Choroid plexus epithelial cell (primary cell): ENCODE measurements at regions not wholly inside any gene's neighbourhood (a gene's known extent, or its start where the extent isn't known, plus 50 kb on each side); places are given as distances from the start of the nearest gene placed in this dataset.

Experiments used
- DNase-seq: peaks from one replicate; pipeline ENCODE4 v3.0.0-alpha.2; 2010; ENCODE audit warnings: low read depth
- H3K4me3 ChIP-seq: 2 replicates; pipeline ENCODE4 v1.5.1; 2011; ENCODE audit warnings: low read depth, mild to moderate bottlenecking, control low read depth, low read length, moderate library complexity
- TF ChIP-seq, protein P1 (sequence below): conservative IDR thresholded peaks from 2 replicates; pipeline ENCODE4 v1.5.1; 2011; ENCODE audit warnings: low read depth, mild to moderate bottlenecking, control low read depth, inconsistent platforms, low read length, moderate library complexity

- TF ChIP-seq, protein P1, sequence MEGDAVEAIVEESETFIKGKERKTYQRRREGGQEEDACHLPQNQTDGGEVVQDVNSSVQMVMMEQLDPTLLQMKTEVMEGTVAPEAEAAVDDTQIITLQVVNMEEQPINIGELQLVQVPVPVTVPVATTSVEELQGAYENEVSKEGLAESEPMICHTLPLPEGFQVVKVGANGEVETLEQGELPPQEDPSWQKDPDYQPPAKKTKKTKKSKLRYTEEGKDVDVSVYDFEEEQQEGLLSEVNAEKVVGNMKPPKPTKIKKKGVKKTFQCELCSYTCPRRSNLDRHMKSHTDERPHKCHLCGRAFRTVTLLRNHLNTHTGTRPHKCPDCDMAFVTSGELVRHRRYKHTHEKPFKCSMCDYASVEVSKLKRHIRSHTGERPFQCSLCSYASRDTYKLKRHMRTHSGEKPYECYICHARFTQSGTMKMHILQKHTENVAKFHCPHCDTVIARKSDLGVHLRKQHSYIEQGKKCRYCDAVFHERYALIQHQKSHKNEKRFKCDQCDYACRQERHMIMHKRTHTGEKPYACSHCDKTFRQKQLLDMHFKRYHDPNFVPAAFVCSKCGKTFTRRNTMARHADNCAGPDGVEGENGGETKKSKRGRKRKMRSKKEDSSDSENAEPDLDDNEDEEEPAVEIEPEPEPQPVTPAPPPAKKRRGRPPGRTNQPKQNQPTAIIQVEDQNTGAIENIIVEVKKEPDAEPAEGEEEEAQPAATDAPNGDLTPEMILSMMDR = no peak
- no peak overlapping the region for H3K4me3 ChIP-seq
- DNase-seq = no peak
Observed at GRCh38 chr2:64867253-64867996, 121.8 kb upstream of the SLC1A4 start.

GRCh38 chr2:64869126-64869525, 120.1 kb upstream of the SLC1A4 start:
- no peak overlapping the region for H3K4me3 ChIP-seq
- TF ChIP-seq, protein P1 = no peak
- no peak for DNase-seq

DNA sequence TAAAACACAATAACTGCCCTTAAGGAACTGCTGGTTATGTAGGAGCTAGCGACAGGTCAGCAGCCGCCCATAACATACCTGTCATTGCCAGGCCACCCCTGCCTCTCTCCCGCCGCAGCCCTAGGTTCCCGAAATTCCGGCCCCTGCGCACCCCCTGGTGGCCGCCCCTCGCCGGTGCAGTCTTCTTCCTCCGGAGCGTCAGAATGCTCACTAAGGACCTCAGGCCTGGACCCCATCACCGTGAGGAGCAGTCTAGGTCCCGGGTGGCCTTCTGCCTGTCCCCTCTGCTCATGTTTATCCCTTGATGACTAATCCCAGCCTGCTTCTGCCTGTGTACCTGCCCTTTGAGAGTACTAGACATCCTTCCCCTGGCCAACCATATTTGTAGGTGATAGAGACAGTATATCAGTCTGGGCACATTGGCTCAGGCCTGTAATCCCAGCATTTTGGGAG, 115.7 kb upstream of the SLC1A4 start:
- no peak overlapping the region for H3K4me3 ChIP-seq
- DNase-seq = peak; percentile 49

GRCh38 chr2:64874593-64874992, 114.6 kb upstream of the SLC1A4 start:
- DNase-seq = no peak
- no peak overlapping the region for H3K4me3 ChIP-seq
- TF ChIP-seq, protein P1 = no peak

More for the DNA sequence above, 115.7 kb upstream of the SLC1A4 start:
- TF ChIP-seq, protein P1 = peak; percentile 94

DNA sequence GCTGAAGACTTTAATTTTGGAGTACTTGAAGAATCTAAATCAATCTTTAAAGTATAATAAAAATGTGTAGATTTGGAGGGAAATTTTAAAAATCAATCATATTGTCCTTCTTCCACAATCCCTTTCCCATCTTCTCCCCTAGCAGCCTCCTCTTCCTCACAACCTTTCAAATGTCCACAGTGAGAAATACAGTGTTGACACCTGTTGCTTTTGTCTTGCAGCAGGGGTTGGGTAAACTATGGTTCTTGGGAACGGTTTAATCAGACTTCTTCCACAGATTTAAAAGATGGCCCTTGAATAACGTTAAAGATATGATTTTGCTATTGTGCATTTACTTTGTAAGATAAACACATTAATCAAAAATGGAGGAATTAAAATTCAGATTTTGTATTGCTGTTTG, 113.8 kb upstream of the SLC1A4 start:
- no peak overlapping the region for H3K4me3 ChIP-seq
- TF ChIP-seq, protein P1 = no peak
- no peak for DNase-seq

GRCh38 chr2:64876137-64876647, 113.0 kb upstream of the SLC1A4 start:
- no peak overlapping the region for H3K4me3 ChIP-seq
- DNase-seq = peak; percentile 41
- TF ChIP-seq, protein P1 = no peak

GRCh38 chr2:64879745-64880144, 109.5 kb upstream of the SLC1A4 start:
- no peak for DNase-seq
- no peak overlapping the region for H3K4me3 ChIP-seq
- TF ChIP-seq, protein P1 = no peak
